ENCODE measurements at regions not wholly inside any gene's neighbourhood (a gene's known extent, or its start where the extent isn't known, plus 50 kb on each side); places are given as distances from the start of the nearest gene placed in this dataset.

- no peak for TF ChIP-seq SP1 (IDR thresholded peaks at IDR 0.05)
- no peak for TF ChIP-seq ELF4 (IDR thresholded peaks at IDR 0.05)
- TF ChIP-seq ARNT (IDR thresholded peaks at IDR 0.05): no peak
- TF ChIP-seq FOXA1 (IDR thresholded peaks at IDR 0.05): no peak
- no peak for TF ChIP-seq SUZ12 (IDR thresholded peaks at IDR 0.05)
- no peak for TF ChIP-seq NFRKB (IDR thresholded peaks at IDR 0.05)
- no peak for TF ChIP-seq L3MBTL2 (conservative IDR thresholded peaks at IDR 0.05)
- TF ChIP-seq BHLHE40 (IDR thresholded peaks at IDR 0.05; ENCODE audit: borderline replicate concordance): no peak
- TF ChIP-seq ZNF384 (IDR thresholded peaks at IDR 0.05): no peak
- TF ChIP-seq PKNOX1 (IDR thresholded peaks at IDR 0.05): no peak
- TF ChIP-seq FOXM1 (IDR thresholded peaks at IDR 0.05; ENCODE audit: borderline replicate concordance): no peak
- TF ChIP-seq LEF1 (IDR thresholded peaks at IDR 0.05; ENCODE audit: borderline replicate concordance): no peak
- no peak for TF ChIP-seq FOXK2 (IDR thresholded peaks at IDR 0.05)
- TF ChIP-seq CTBP1 (IDR thresholded peaks at IDR 0.05; ENCODE audit: borderline replicate concordance): no peak
- TF ChIP-seq TARDBP (IDR thresholded peaks at IDR 0.05): no peak
- TF ChIP-seq HDGF (IDR thresholded peaks at IDR 0.05; ENCODE audit: borderline replicate concordance): no peak
- no peak for DNase-seq (ENCODE audit: extremely low spot score)
- ChIA-PET CTCF (no interaction called here), POLR2A (no interaction called here)
These were observed 68.6 kb downstream of the NABP1 start for GRCh38 chr2:191746346-191747169.

- POLR2A ChIA-PET: no interaction called here
- no peak for DNase-seq (ENCODE audit: extremely low spot score)
- CTCF ChIA-PET: interaction anchor here (1.0 kb wide), 1 partner anchor 12 kb away, joined by 6 read pairs; no protein-coding TSS in a partner anchor
- TF ChIP-seq ARNT (IDR thresholded peaks at IDR 0.05) (no peak), PKNOX1 (IDR thresholded peaks at IDR 0.05) (no peak), SP1 (IDR thresholded peaks at IDR 0.05) (no peak), TARDBP (IDR thresholded peaks at IDR 0.05) (no peak), CTBP1 (IDR thresholded peaks at IDR 0.05; ENCODE audit: borderline replicate concordance) (no peak), HDGF (IDR thresholded peaks at IDR 0.05; ENCODE audit: borderline replicate concordance) (no peak), ZNF384 (IDR thresholded peaks at IDR 0.05) (no peak), ELF4 (IDR thresholded peaks at IDR 0.05) (no peak), NFRKB (IDR thresholded peaks at IDR 0.05) (no peak), L3MBTL2 (conservative IDR thresholded peaks at IDR 0.05) (no peak), BHLHE40 (IDR thresholded peaks at IDR 0.05; ENCODE audit: borderline replicate concordance) (no peak), FOXA1 (IDR thresholded peaks at IDR 0.05) (no peak), FOXM1 (IDR thresholded peaks at IDR 0.05; ENCODE audit: borderline replicate concordance) (no peak), LEF1 (IDR thresholded peaks at IDR 0.05; ENCODE audit: borderline replicate concordance) (no peak), FOXK2 (IDR thresholded peaks at IDR 0.05) (no peak)
These were observed 69.2 kb downstream of the NABP1 start for GRCh38 chr2:191747170-191747530.

GRCh38 chr2:191748059-191748461 lies 70.1 kb downstream of the NABP1 start:
- TF ChIP-seq LEF1 (IDR thresholded peaks at IDR 0.05; ENCODE audit: borderline replicate concordance) (no peak), BHLHE40 (IDR thresholded peaks at IDR 0.05; ENCODE audit: borderline replicate concordance) (no peak), SP1 (IDR thresholded peaks at IDR 0.05) (no peak), FOXA1 (IDR thresholded peaks at IDR 0.05) (no peak), FOXK2 (IDR thresholded peaks at IDR 0.05) (no peak), CTBP1 (IDR thresholded peaks at IDR 0.05; ENCODE audit: borderline replicate concordance) (no peak), ELF4 (IDR thresholded peaks at IDR 0.05) (no peak), ZNF384 (IDR thresholded peaks at IDR 0.05) (no peak), ARNT (IDR thresholded peaks at IDR 0.05) (no peak), TARDBP (IDR thresholded peaks at IDR 0.05) (no peak), HDGF (IDR thresholded peaks at IDR 0.05; ENCODE audit: borderline replicate concordance) (no peak), SUZ12 (IDR thresholded peaks at IDR 0.05) (no peak), L3MBTL2 (conservative IDR thresholded peaks at IDR 0.05) (no peak), FOXM1 (IDR thresholded peaks at IDR 0.05; ENCODE audit: borderline replicate concordance) (no peak), PKNOX1 (IDR thresholded peaks at IDR 0.05) (no peak), NFRKB (IDR thresholded peaks at IDR 0.05) (no peak)
- POLR2A ChIA-PET: no interaction called here
- DNase-seq (ENCODE audit: extremely low spot score): no peak
- CTCF ChIA-PET: interaction anchor here (1.0 kb wide), 1 partner anchor 11 kb away, joined by 6 read pairs; no protein-coding TSS in a partner anchor

GRCh38 chr2:191748528-191749180 lies 70.7 kb downstream of the NABP1 start:
- TF ChIP-seq LEF1 (IDR thresholded peaks at IDR 0.05; ENCODE audit: borderline replicate concordance) (no peak), FOXK2 (IDR thresholded peaks at IDR 0.05) (no peak), ZNF384 (IDR thresholded peaks at IDR 0.05) (no peak)
- CTCF ChIA-PET: no interaction called here
- POLR2A ChIA-PET: no interaction called here
- no peak for DNase-seq (ENCODE audit: extremely low spot score)

- ChIA-PET CTCF (no interaction called here), POLR2A (no interaction called here)
- TF ChIP-seq ARNT (IDR thresholded peaks at IDR 0.05): no peak
- TF ChIP-seq PKNOX1 (IDR thresholded peaks at IDR 0.05): no peak
- TF ChIP-seq LEF1 (IDR thresholded peaks at IDR 0.05; ENCODE audit: borderline replicate concordance): no peak
- no peak for TF ChIP-seq L3MBTL2 (conservative IDR thresholded peaks at IDR 0.05)
- no peak for TF ChIP-seq ELF4 (IDR thresholded peaks at IDR 0.05)
- TF ChIP-seq FOXM1 (IDR thresholded peaks at IDR 0.05; ENCODE audit: borderline replicate concordance): no peak
- no peak for TF ChIP-seq FOXA1 (IDR thresholded peaks at IDR 0.05)
- TF ChIP-seq SUZ12 (IDR thresholded peaks at IDR 0.05): no peak
- no peak for TF ChIP-seq SP1 (IDR thresholded peaks at IDR 0.05)
- no peak for TF ChIP-seq NFRKB (IDR thresholded peaks at IDR 0.05)
- no peak for TF ChIP-seq TARDBP (IDR thresholded peaks at IDR 0.05)
- TF ChIP-seq ZNF384 (IDR thresholded peaks at IDR 0.05): no peak
- TF ChIP-seq FOXK2 (IDR thresholded peaks at IDR 0.05): no peak
- no peak for TF ChIP-seq HDGF (IDR thresholded peaks at IDR 0.05; ENCODE audit: borderline replicate concordance)
- no peak for TF ChIP-seq BHLHE40 (IDR thresholded peaks at IDR 0.05; ENCODE audit: borderline replicate concordance)
- no peak for TF ChIP-seq CTBP1 (IDR thresholded peaks at IDR 0.05; ENCODE audit: borderline replicate concordance)
- no peak for DNase-seq (ENCODE audit: extremely low spot score)
These were observed 71.2 kb downstream of the NABP1 start for GRCh38 chr2:191749181-191749540.

Measured in HEK293T (cell line).